Islet of Langerhans (tissue), 1 donor: ENCODE measurements at regions not wholly inside any gene's neighbourhood (a gene's known extent, or its start where the extent isn't known, plus 50 kb on each side); places are given as distances from the start of the nearest gene placed in this dataset.

ENCODE experiments used
- FAIRE-seq: peaks from one replicate; lab custom pipeline; 2011; peaks lifted over from hg19 to GRCh38; lab: Jason Lieb, UNC

GRCh38 chr17:72502371-72503341 lies 381.8 kb downstream of the SOX9 start:
- no peak for FAIRE-seq

- FAIRE-seq: no peak
These were observed 382.7 kb downstream of the SOX9 start for GRCh38 chr17:72503556-72503955.

- FAIRE-seq: no peak
These were observed 384.0 kb downstream of the SOX9 start for GRCh38 chr17:72504783-72505182.

- no peak for FAIRE-seq
These were observed 386.0 kb downstream of the SOX9 start for GRCh38 chr17:72506773-72507172.

GRCh38 chr17:72507370-72507769 lies 386.6 kb downstream of the SOX9 start:
- FAIRE-seq: no peak

- no peak for FAIRE-seq
These were observed 389.7 kb downstream of the SOX9 start for GRCh38 chr17:72510351-72511016.

GRCh38 chr17:72511242-72511641 lies 390.4 kb downstream of the SOX9 start:
- no peak for FAIRE-seq

GRCh38 chr17:72511874-72512273 lies 391.1 kb downstream of the SOX9 start:
- no peak for FAIRE-seq

- no peak for FAIRE-seq
These were observed 392.1 kb downstream of the SOX9 start for GRCh38 chr17:72512649-72513556.

- no peak for FAIRE-seq
These were observed 393.6 kb downstream of the SOX9 start for GRCh38 chr17:72514321-72514861.

GRCh38 chr17:72514891-72515290 lies 394.1 kb downstream of the SOX9 start:
- no peak for FAIRE-seq

GRCh38 chr17:72515291-72516065 lies 394.7 kb downstream of the SOX9 start:
- no peak for FAIRE-seq

- no peak for FAIRE-seq
These were observed 396.1 kb downstream of the SOX9 start for GRCh38 chr17:72516772-72517399.

GRCh38 chr17:72517413-72518158 lies 396.8 kb downstream of the SOX9 start:
- no peak for FAIRE-seq

GRCh38 chr17:72518159-72518732 lies 397.4 kb downstream of the SOX9 start:
- FAIRE-seq: no peak

- FAIRE-seq: no peak
These were observed 398.2 kb downstream of the SOX9 start for GRCh38 chr17:72518753-72519597.

GRCh38 chr17:72519598-72519936 lies 398.7 kb downstream of the SOX9 start:
- no peak for FAIRE-seq

GRCh38 chr17:72520665-72521303 lies 400.0 kb downstream of the SOX9 start:
- FAIRE-seq: no peak
